GM23338 (cell line): ENCODE measurements at regions not wholly inside any gene's neighbourhood (a gene's known extent, or its start where the extent isn't known, plus 50 kb on each side); places are given as distances from the start of the nearest gene placed in this dataset.

Source experiments
- ATAC-seq: fragments of 200-7000 bp; cut with Tn5 transposase; 3 replicates; pipeline ENCODE4 v1.9.1; 2020
- DNase-seq: peaks from one replicate; pipeline ENCODE4 v3.0.0-alpha.2; 2015; ENCODE audit warnings: low spot score
- H2AFZ ChIP-seq: fragments of 200-600 bp; sonication (generic); 2 replicates; pipeline ENCODE4 v1.8.0; 2016; ENCODE audit warnings: antibody characterized with exemption, mild to moderate bottlenecking, moderate library complexity
- H3F3A ChIP-seq: fragments of 200-600 bp; sonication (generic); replicated peaks from 2 replicates; pipeline ENCODE4 v1.8.0; 2017; ENCODE audit warnings: antibody characterized with exemption, mixed run types, low read depth
- H3K27ac ChIP-seq: fragments of 200-600 bp; sonication (generic); 2 replicates; pipeline ENCODE4 v1.6.1; 2016; ENCODE audit warnings: low read depth
- H3K27me3 ChIP-seq: fragments of 200-600 bp; sonication (generic); 2 replicates; pipeline ENCODE4 v1.8.0; 2016; ENCODE audit warnings: mild to moderate bottlenecking, mixed run types, moderate library complexity; ENCODE audit not compliant: insufficient read depth
- H3K36me3 ChIP-seq: fragments of 200-600 bp; sonication (generic); 2 replicates; pipeline ENCODE4 v1.8.0; 2016; ENCODE audit warnings: mild to moderate bottlenecking; ENCODE audit not compliant: insufficient read depth
- H3K4me1 ChIP-seq: fragments of 200-600 bp; sonication (generic); 2 replicates; pipeline ENCODE4 v1.8.0; 2016; ENCODE audit warnings: mild to moderate bottlenecking, moderate library complexity; ENCODE audit not compliant: insufficient read depth
- H3K4me2 ChIP-seq: fragments of 200-600 bp; sonication (generic); 2 replicates; pipeline ENCODE4 v1.7.1; 2017; ENCODE audit warnings: mixed run types
- H3K4me3 ChIP-seq: fragments of 200-600 bp; sonication (generic); 2 replicates; pipeline ENCODE4 v1.6.1; 2016; ENCODE audit warnings: mixed run types
- H3K79me2 ChIP-seq: fragments of 200-600 bp; sonication (generic); replicated peaks from 2 replicates; pipeline ENCODE4 v1.8.0; 2017; ENCODE audit warnings: mild to moderate bottlenecking; ENCODE audit not compliant: insufficient read depth
- H3K9me2 ChIP-seq: fragments of 200-600 bp; sonication (generic); 2 replicates; pipeline ENCODE4 v1.8.0; 2017; ENCODE audit not compliant: insufficient read depth
- H4K20me1 ChIP-seq: fragments of 200-600 bp; sonication (generic); replicated peaks from 2 replicates; pipeline ENCODE4 v1.8.0; 2017; ENCODE audit warnings: mild to moderate bottlenecking; ENCODE audit not compliant: insufficient read depth
- H3K27ac Mint-ChIP-seq: 2 replicates; pipeline ENCODE4 v1.8.0; 2020; ENCODE audit warnings: inconsistent platforms, mild to moderate bottlenecking, moderate library complexity, mixed read lengths
- H3K27me3 Mint-ChIP-seq: 3 replicates; pipeline ENCODE4 v1.8.0; 2022; ENCODE audit warnings: low read depth, mild to moderate bottlenecking, moderate library complexity, mixed read lengths, inconsistent platforms; ENCODE audit not compliant: insufficient read depth, poor library complexity
- H3K36me3 Mint-ChIP-seq: 3 replicates; pipeline ENCODE4 v1.8.0; 2021; ENCODE audit warnings: low read depth, mild to moderate bottlenecking, inconsistent platforms, moderate library complexity, mixed read lengths
- H3K4me1 Mint-ChIP-seq: 3 replicates; pipeline ENCODE4 v1.8.0; 2020; ENCODE audit warnings: mild to moderate bottlenecking, inconsistent platforms, mixed read lengths
- H3K4me3 Mint-ChIP-seq: 3 replicates; pipeline ENCODE4 v1.8.0; 2021; ENCODE audit warnings: moderate library complexity, mild to moderate bottlenecking, inconsistent platforms, mixed read lengths
- H3K9me3 Mint-ChIP-seq: 3 replicates; pipeline ENCODE4 v1.8.0; 2020; ENCODE audit warnings: moderate library complexity, mild to moderate bottlenecking, inconsistent platforms, mixed read lengths
- CREB1 ChIP-seq: fragments of 250-450 bp; sonication (Bioruptor Pico); IDR thresholded peaks from 2 replicates; pipeline ENCODE4 v1.5.0; 2020; ENCODE audit warnings: low read depth, mild to moderate bottlenecking, moderate library complexity
- CTCF ChIP-seq, 2 experiments: fragments of 200-600 bp in 1 of 2; sonication (generic) in 1 of 2; conservative IDR thresholded peaks; 2 replicates each; pipeline versions ENCODE4 v1.5.1 to v1.6.1; 2016 to 2017; ENCODE audit warnings: antibody characterized with exemption in 2 of 2, low read depth in 2 of 2, mild to moderate bottlenecking in 2 of 2, moderate library complexity in 1 of 2
- EZH2 ChIP-seq: fragments of 200-600 bp; sonication (generic); IDR thresholded peaks from one replicate; pipeline ENCODE4 v1.8.0; 2017; ENCODE audit warnings: antibody characterized with exemption, mild to moderate bottlenecking, low read depth; ENCODE audit not compliant: unreplicated experiment
- EZH2phosphoT487 ChIP-seq: fragments of 200-600 bp; sonication (generic); IDR thresholded peaks from one replicate; pipeline ENCODE4 v1.8.1; 2018; ENCODE audit warnings: antibody characterized with exemption; ENCODE audit not compliant: unreplicated experiment
- JUNB ChIP-seq: IDR thresholded peaks from one replicate; pipeline ENCODE4 v1.6.1; 2016; ENCODE audit warnings: antibody characterized with exemption; ENCODE audit not compliant: unreplicated experiment
- POLR2AphosphoS5 ChIP-seq: IDR thresholded peaks from 2 replicates; pipeline ENCODE4 v1.6.1; 2016; ENCODE audit warnings: antibody characterized with exemption, low read depth
- STAT1 ChIP-seq: IDR thresholded peaks from one replicate; pipeline ENCODE4 v1.6.1; 2016; ENCODE audit warnings: antibody characterized with exemption; ENCODE audit not compliant: unreplicated experiment
- ZNF114 ChIP-seq: fragments of 250-450 bp; sonication (Bioruptor Pico); IDR thresholded peaks from 2 replicates; pipeline ENCODE4 v1.5.0; 2020; ENCODE audit warnings: mild to moderate bottlenecking, moderate library complexity
- TF ChIP-seq, protein P1 (sequence below): IDR thresholded peaks from one replicate; pipeline ENCODE4 v1.6.1; 2018; ENCODE audit warnings: antibody characterized with exemption; ENCODE audit not compliant: unreplicated experiment
- TF ChIP-seq, protein P2 (sequence below): fragments of 250-450 bp; sonication (Bioruptor Pico); IDR thresholded peaks from 2 replicates; pipeline ENCODE4 v1.5.0; 2020; ENCODE audit warnings: mild to moderate bottlenecking, moderate library complexity
- TF ChIP-seq, protein P3 (sequence below): IDR thresholded peaks from 2 replicates; pipeline ENCODE4 v1.6.1; 2016; ENCODE audit warnings: antibody characterized with exemption

DNA sequence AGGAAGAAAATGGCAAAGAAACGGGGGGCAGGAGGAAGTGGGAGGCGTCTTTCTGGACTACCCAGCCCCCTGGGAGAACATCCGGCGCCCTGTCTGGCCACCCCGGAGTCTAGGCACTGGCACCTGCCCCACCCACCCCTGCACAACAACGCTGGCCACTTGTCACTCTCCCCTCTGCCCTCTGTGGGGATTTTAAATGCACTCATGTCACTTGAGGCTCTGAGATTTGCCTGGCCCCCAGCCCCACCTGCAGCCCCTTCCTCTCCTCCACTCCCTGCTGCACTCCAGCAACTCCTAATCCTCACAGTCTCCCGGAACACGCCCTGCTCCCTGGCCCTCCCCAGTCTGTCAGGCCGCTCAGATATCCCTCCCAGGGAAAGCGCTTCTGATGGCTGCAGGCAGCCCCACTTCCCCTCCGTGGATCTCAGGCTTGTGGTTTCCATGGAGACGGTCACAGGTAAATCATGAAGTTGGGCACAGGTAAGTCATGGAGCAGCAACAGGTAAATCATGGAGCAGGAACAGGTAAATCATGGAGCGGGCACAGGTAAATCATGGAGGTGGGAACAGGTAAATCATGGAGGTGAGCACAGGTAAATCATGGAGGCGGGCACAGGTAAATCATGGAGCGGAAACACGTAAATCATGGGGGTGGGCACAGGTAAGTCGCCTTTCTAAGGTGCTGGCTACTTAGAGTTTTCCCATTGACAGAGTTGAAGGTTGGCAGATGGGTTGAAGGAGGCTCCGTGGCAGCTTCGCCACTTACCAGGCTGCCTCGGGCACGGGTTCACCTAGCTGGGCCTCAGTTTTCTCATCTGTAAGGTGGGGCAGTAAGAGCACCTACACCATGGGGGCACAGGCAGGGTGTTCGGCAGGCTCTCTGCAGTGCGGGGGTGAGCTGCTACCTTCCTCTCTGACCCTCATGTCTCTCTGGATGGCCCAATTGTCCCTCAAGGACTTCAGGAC lies 79.0 kb upstream of the SHISAL1 start:
- no peak for TF ChIP-seq JUNB
- TF ChIP-seq EZH2phosphoT487: no peak
- TF ChIP-seq STAT1: no peak
- TF ChIP-seq POLR2AphosphoS5: no peak
- TF ChIP-seq, protein P1, sequence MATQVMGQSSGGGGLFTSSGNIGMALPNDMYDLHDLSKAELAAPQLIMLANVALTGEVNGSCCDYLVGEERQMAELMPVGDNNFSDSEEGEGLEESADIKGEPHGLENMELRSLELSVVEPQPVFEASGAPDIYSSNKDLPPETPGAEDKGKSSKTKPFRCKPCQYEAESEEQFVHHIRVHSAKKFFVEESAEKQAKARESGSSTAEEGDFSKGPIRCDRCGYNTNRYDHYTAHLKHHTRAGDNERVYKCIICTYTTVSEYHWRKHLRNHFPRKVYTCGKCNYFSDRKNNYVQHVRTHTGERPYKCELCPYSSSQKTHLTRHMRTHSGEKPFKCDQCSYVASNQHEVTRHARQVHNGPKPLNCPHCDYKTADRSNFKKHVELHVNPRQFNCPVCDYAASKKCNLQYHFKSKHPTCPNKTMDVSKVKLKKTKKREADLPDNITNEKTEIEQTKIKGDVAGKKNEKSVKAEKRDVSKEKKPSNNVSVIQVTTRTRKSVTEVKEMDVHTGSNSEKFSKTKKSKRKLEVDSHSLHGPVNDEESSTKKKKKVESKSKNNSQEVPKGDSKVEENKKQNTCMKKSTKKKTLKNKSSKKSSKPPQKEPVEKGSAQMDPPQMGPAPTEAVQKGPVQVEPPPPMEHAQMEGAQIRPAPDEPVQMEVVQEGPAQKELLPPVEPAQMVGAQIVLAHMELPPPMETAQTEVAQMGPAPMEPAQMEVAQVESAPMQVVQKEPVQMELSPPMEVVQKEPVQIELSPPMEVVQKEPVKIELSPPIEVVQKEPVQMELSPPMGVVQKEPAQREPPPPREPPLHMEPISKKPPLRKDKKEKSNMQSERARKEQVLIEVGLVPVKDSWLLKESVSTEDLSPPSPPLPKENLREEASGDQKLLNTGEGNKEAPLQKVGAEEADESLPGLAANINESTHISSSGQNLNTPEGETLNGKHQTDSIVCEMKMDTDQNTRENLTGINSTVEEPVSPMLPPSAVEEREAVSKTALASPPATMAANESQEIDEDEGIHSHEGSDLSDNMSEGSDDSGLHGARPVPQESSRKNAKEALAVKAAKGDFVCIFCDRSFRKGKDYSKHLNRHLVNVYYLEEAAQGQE: no peak
- TF ChIP-seq ZNF114 (CRISPR knock-in tag): no peak
- TF ChIP-seq, protein P2, sequence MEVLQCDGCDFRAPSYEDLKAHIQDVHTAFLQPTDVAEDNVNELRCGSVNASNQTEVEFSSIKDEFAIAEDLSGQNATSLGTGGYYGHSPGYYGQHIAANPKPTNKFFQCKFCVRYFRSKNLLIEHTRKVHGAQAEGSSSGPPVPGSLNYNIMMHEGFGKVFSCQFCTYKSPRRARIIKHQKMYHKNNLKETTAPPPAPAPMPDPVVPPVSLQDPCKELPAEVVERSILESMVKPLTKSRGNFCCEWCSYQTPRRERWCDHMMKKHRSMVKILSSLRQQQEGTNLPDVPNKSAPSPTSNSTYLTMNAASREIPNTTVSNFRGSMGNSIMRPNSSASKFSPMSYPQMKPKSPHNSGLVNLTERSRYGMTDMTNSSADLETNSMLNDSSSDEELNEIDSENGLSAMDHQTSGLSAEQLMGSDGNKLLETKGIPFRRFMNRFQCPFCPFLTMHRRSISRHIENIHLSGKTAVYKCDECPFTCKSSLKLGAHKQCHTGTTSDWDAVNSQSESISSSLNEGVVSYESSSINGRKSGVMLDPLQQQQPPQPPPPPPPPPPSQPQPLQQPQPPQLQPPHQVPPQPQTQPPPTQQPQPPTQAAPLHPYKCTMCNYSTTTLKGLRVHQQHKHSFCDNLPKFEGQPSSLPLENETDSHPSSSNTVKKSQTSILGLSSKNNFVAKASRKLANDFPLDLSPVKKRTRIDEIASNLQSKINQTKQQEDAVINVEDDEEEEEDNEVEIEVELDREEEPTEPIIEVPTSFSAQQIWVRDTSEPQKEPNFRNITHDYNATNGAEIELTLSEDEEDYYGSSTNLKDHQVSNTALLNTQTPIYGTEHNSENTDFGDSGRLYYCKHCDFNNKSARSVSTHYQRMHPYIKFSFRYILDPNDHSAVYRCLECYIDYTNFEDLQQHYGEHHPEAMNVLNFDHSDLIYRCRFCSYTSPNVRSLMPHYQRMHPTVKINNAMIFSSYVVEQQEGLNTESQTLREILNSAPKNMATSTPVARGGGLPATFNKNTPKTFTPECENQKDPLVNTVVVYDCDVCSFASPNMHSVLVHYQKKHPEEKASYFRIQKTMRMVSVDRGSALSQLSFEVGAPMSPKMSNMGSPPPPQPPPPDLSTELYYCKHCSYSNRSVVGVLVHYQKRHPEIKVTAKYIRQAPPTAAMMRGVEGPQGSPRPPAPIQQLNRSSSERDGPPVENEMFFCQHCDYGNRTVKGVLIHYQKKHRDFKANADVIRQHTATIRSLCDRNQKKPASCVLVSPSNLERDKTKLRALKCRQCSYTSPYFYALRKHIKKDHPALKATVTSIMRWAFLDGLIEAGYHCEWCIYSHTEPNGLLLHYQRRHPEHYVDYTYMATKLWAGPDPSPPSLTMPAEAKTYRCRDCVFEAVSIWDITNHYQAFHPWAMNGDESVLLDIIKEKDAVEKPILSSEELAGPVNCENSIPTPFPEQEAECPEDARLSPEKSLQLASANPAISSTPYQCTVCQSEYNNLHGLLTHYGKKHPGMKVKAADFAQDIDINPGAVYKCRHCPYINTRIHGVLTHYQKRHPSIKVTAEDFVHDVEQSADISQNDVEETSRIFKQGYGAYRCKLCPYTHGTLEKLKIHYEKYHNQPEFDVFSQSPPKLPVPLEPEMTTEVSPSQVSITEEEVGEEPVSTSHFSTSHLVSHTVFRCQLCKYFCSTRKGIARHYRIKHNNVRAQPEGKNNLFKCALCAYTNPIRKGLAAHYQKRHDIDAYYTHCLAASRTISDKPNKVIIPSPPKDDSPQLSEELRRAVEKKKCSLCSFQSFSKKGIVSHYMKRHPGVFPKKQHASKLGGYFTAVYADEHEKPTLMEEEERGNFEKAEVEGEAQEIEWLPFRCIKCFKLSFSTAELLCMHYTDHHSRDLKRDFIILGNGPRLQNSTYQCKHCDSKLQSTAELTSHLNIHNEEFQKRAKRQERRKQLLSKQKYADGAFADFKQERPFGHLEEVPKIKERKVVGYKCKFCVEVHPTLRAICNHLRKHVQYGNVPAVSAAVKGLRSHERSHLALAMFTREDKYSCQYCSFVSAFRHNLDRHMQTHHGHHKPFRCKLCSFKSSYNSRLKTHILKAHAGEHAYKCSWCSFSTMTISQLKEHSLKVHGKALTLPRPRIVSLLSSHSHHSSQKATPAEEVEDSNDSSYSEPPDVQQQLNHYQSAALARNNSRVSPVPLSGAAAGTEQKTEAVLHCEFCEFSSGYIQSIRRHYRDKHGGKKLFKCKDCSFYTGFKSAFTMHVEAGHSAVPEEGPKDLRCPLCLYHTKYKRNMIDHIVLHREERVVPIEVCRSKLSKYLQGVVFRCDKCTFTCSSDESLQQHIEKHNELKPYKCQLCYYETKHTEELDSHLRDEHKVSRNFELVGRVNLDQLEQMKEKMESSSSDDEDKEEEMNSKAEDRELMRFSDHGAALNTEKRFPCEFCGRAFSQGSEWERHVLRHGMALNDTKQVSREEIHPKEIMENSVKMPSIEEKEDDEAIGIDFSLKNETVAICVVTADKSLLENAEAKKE (CRISPR knock-in tag): no peak
- TF ChIP-seq CTCF (conservative IDR thresholded peaks at IDR 0.05; ENCODE audit: low read depth in 2 of 2): no peak
- TF ChIP-seq EZH2: no peak
- TF ChIP-seq, protein P3, sequence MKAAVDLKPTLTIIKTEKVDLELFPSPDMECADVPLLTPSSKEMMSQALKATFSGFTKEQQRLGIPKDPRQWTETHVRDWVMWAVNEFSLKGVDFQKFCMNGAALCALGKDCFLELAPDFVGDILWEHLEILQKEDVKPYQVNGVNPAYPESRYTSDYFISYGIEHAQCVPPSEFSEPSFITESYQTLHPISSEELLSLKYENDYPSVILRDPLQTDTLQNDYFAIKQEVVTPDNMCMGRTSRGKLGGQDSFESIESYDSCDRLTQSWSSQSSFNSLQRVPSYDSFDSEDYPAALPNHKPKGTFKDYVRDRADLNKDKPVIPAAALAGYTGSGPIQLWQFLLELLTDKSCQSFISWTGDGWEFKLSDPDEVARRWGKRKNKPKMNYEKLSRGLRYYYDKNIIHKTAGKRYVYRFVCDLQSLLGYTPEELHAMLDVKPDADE: no peak
- TF ChIP-seq CREB1: no peak
- H3K36me3 ChIP-seq: no peaks in the 10 kb centered on the region
- no peak overlapping the region for H3K27ac ChIP-seq
- ATAC-seq (peak; percentile 56), DNase-seq (peak; percentile 47)
- no peaks in the 10 kb centered on the region for H4K20me1 ChIP-seq
- H3K79me2 ChIP-seq: no peaks in the 10 kb centered on the region
- H3K4me1 Mint-ChIP-seq: peaks cover 8% of the 10 kb centered on the region
- H3K9me2 ChIP-seq: no peaks in the 10 kb centered on the region
- no peaks in the 10 kb centered on the region; the same call in 2 of the 3 replicates for H3K9me3 Mint-ChIP-seq
- no peaks in the 10 kb centered on the region for H3K4me1 ChIP-seq
- no peak overlapping the region for H3K4me3 ChIP-seq
- no peak overlapping the region for H3K4me3 Mint-ChIP-seq
- 0 out of 2 replicates have a peak overlapping the region, but pooled peaks have one; percentile 4 for H3K27ac Mint-ChIP-seq
- no peaks in the 10 kb centered on the region for H3F3A ChIP-seq
- H3K4me2 ChIP-seq: no peak overlapping the region
- peaks cover 7% of the 10 kb centered on the region for H3K27me3 Mint-ChIP-seq
- H3K36me3 Mint-ChIP-seq: no peaks in the 10 kb centered on the region
- no peak overlapping the region for H2AFZ ChIP-seq
- no peaks in the 10 kb centered on the region for H3K27me3 ChIP-seq
